ENCODE measurements at regions not wholly inside any gene's neighbourhood (a gene's known extent, or its start where the extent isn't known, plus 50 kb on each side); places are given as distances from the start of the nearest gene placed in this dataset.

DNA sequence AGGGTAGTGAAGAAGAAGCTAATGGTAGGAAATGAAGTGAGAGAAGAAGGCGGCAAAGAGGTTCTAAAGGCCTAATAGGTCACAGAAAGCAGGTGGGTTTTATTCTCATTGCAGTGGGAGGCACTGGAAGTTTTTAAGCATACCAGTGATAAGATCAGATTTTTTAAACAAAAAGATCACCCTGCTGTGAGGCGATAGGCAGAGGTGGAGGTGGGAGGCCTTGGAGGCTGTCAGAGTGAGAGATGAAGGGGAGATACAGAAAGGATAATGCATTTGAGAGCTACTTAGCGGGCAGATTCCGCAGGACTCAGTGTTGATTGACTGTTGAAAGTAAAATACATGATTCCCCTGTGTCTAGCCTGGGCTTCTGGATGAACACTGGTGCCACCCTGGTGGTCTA is 116.7 kb upstream of the FRY start:
- TF ChIP-seq, protein P1, sequence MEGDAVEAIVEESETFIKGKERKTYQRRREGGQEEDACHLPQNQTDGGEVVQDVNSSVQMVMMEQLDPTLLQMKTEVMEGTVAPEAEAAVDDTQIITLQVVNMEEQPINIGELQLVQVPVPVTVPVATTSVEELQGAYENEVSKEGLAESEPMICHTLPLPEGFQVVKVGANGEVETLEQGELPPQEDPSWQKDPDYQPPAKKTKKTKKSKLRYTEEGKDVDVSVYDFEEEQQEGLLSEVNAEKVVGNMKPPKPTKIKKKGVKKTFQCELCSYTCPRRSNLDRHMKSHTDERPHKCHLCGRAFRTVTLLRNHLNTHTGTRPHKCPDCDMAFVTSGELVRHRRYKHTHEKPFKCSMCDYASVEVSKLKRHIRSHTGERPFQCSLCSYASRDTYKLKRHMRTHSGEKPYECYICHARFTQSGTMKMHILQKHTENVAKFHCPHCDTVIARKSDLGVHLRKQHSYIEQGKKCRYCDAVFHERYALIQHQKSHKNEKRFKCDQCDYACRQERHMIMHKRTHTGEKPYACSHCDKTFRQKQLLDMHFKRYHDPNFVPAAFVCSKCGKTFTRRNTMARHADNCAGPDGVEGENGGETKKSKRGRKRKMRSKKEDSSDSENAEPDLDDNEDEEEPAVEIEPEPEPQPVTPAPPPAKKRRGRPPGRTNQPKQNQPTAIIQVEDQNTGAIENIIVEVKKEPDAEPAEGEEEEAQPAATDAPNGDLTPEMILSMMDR (IDR thresholded peaks at IDR 0.05; ENCODE audit: low read depth, low read length), result no peak
- TF ChIP-seq, protein P2, sequence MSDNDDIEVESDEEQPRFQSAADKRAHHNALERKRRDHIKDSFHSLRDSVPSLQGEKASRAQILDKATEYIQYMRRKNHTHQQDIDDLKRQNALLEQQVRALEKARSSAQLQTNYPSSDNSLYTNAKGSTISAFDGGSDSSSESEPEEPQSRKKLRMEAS (IDR thresholded peaks at IDR 0.05; ENCODE audit: low read depth, low read length), result no peak
- TF ChIP-seq POLR2A (IDR thresholded peaks at IDR 0.05; ENCODE audit: extremely low read depth, insufficient read length) (no peak), MYC (IDR thresholded peaks at IDR 0.05; ENCODE audit: low read depth, low read length) (no peak)

Data from NB4 (cell line).